ENCODE measurements at regions not wholly inside any gene's neighbourhood (a gene's known extent, or its start where the extent isn't known, plus 50 kb on each side); places are given as distances from the start of the nearest gene placed in this dataset.

DNA sequence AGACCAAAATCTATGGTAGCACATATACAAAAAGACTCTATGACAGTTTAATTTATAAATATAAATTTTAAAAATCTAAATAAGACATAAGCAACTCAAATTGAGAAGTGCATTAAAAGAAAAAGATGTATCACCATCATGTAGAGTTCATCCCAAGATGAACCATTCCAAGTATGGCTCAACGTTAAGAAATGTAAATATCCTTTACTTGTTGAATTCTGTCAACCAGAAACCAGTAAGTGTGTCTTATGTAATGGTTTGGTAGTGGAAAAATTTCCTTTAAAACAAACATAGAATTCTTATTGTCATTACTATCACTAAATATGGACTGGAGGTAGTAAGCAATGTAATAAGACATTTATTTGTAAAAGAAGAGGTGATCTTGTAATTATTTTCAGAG, 87.3 kb downstream of the YIPF5 start:
- DNase-seq = no peak

DNA sequence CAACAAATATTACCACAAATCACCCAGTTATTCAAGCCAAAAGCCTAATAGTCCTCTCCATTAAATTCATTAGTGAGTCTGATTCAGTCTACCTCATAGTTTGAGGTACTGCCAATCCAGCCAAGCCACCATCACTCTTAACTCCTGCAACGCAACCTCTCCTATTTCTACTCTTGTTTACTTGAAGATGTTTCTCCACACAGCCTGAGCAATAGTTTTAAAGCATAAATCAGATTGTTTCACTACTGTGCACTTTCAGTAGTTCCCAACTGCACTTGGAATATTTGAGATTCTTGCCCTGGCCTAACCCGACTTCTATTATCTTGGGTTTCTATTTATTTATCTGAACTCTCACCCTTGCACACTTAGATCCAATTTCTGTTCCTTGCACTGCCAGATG, 85.5 kb downstream of the YIPF5 start:
- no peak for DNase-seq

- no peak for DNase-seq
These were observed 85.1 kb downstream of the YIPF5 start for GRCh38 chr5:144085381-144085780.

DNA sequence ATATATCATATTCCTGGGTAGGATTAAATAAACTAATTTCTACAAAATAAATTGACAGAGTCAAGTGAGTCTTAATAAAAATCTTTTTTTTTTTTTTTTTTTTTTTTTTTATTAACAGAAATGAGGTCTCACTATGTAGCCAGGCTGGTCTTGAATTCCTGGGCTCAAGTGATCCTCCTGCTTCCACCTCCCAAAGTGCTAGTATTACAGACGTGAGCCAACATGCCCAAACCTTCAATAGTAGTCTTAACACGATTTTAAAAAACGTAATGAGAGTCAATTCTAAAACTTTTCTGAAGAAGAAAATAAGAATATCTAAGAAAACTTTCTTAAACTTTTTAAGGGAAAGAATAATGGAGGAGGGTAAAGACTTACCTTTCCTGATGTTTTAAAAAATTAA, 84.2 kb downstream of the YIPF5 start:
- no peak for DNase-seq

DNA sequence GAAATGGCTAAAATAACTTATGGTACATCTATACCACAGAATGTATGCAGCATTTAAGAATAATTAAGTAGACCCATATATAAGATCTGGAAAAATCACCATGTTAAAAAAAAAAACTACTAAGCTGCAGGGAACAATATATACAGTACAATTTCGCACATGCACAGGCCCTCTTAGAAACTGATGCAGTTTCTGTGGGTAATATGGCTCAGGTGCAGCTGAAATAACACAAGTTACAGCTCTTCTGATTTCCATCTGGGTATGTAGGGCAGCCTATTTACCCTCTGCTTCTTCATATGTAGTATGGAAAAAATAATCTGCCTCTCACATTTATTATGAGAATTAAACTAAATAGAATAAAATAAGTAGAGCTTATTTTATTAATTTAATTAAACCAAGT, 82.9 kb downstream of the YIPF5 start:
- DNase-seq = no peak

DNA sequence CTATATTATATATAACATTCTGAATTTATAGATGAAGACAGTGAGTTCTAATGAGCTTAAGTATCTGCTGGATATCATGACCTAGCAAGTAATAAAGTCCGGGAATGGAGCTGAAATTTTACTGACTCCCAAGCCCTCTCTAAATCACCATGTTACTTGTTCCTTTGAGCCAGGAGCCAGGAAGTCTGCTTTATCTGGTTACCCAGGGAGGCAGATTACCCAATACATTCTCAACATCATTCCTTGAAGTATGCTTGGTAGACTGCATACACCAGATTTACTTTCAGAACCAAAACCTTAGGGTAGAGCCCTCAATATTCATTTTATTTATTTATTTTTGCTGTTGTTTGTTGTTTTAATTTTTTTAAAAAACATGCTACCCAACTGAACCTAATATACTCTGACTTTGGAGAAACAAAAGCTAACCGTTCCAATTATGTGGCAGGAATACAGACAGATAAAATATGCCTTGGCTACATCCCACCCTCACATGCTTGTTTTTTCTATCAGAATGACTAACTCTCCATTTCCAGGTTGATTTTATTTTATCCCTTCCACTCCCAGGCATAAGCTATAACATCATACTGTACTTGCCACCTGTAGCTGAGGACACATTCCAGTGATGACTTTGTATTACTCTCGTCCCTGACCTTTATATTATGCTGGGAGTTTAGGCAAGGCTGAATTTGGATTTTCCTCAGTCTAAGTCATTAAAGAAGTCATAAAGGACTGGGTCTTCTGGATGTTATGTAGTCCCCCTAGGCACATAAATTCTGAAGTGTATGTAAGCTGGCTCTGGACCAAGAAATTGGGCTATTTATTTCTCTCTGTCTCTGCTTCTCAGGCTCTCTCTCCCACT, 82.0 kb downstream of the YIPF5 start:
- DNase-seq = no peak

DNA sequence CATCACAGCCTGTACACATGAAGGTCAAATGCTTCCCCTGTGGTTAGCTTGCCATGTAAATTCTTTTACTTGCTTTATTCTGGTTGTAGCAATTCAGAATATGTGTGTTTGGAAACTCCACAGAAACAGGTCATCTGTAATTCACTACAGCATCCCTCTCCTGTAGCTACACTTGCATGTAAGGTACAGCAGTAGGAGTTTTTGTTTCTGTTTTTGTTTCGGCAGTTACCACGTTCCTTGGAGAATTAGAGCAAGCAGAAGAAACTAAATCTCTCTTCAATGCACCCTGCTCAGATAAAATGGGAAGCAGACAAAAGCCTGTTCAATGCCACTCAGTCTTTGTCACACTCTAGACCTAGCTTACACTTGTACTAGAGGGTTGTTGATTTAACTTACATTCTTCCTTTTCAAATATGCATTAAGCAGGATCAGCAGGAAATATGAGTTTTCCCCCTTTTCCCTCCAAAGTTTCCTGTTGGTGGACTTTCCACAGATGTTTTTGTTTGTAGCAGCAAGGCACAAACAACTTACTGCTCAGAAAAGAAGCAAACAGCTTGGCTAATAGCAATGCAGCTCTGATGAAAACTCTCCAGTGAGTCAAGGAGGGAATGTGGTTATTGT, 80.9 kb downstream of the YIPF5 start:
- no peak for DNase-seq

DNA sequence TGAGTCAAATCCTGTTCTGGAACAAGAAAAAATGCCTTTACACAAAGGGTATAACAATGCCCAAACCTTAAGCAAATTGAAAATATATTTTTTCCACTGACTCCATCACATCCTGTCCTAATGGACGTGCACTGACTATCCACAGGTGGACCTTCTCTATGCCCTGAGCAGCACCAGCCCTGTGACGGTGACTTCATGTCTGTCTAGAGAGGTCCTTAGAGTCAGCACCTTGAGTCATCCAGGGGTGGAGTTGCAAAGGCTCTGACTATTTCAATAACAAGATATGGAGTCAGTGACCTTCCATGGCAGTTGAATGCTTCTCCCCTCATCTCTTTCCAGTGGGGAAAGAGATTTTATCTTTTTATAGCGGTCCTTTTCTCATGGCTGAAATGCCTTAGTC, 78.0 kb downstream of the YIPF5 start:
- no peak for DNase-seq

DNA sequence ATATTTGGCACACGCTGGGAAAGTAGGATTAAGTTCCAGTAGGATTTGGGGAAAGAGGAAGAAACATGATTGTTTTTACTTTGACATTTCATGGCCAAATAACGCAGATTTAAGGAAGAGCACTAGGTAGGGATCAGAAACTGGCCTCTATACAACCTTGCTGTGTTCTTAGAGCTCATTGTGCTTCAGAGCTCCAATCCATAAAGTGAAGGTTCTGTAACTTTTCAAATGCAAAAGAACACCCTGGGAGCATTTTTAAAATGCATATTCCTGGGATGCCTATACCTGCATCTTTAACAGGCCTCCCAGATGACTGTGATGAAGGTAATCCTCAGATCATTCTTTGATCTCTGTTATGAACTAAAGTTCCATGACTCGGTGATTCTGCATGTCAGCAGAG, 77.1 kb downstream of the YIPF5 start:
- DNase-seq = no peak

DNA sequence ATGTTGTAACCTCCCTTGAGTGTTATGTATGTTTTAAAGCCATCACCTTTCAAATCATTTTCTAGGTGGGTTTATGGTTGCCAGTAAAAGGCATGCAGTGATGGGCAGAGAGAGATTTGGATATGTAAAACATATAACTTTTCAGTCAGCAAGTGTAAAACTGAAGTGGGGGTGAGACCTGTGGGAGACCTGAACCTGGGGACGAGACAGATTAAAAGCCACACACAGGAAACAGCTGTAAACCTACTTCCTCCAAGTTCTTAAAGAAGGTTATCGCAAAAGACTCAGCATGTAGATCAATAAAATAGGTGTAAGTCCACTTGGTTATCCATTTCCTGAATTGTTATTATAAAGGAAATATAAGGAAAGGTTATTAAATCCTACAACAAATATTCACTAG, 76.6 kb downstream of the YIPF5 start:
- DNase-seq = peak in 1 of 5 experiments; percentile 12

GRCh38 chr5:144100702-144101101, 69.8 kb downstream of the YIPF5 start:
- DNase-seq = no peak

DNA sequence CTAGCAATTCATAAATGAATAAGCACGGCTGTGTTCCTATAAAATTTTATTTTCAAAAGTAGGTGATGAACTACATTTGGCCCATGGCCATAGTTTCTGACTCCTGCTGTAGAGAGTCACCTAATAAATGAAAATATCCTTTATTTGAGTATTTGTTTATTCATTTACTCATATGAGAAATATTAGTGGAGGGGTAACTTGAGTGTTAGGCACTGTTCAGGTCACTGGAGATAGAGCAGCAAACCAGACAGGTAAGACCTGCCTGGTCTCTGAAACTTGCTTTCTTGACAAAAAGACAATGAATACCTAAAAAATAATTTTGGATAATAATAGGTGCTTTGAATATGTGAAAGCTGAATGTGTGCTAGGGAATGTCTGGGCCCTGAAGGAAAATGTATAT, 68.8 kb downstream of the YIPF5 start:
- DNase-seq = no peak

DNA sequence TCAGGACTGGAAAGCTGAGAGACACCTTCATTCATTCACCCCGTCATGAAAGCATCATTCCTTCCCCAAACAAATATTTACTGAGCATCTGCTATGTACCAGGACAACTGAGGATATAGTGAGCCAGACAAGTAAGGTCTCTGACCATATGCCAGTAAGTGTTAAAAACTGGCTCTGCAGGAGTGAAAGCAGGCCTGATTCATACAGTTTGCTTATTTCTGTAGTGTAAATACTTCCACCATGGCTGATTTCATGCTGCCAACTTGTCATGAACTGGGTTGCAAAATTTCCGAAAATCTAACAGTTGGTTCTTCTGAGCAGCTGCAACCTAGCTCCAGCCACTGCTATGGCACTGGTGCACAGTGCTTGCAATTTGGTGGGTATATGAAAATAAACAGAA, 68.1 kb downstream of the YIPF5 start:
- DNase-seq = no peak

DNA sequence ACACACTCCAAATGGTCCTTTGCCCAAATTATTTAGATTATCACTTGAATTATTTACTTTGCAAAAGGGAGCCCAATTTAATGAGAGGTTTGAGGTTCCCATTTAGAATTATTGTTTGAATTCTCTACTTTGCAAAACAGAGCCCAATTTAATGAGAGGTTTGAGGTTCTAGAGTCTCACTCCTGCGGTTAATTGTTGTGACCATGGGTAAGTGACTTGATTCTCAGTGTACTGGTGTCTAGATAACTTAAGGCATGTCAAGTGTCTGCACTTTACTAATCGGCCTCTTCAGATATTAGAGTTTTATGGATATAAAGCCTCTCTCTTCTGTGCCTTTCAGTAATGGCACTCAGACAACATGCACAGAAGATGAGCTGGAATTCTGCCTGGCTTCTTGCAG, 67.5 kb downstream of the YIPF5 start:
- DNase-seq = no peak

GRCh38 chr5:144103611-144104485, 66.6 kb downstream of the YIPF5 start:
- peak in 1 of 5 experiments; percentile 2 for DNase-seq

- DNase-seq = no peak
These were observed 65.1 kb downstream of the YIPF5 start for GRCh38 chr5:144105371-144105770.

- no peak for DNase-seq
These were observed 62.3 kb downstream of the YIPF5 start for GRCh38 chr5:144108131-144108530.
